Immature natural killer cell (primary cell): ENCODE measurements at regions not wholly inside any gene's neighbourhood (a gene's known extent, or its start where the extent isn't known, plus 50 kb on each side); places are given as distances from the start of the nearest gene placed in this dataset.
A peak's percentile ranks its signal among the peaks of the same experiment; 100 is the strongest.

Experiments
- DNase-seq, 3 donors: peaks; one replicate each; pipeline ENCODE4 v3.0.0; 2022; ENCODE audit warnings: mixed read lengths in 1 of 3
- H3K27ac Mint-ChIP-seq, 6 donors: one replicate each; pipeline ENCODE4 v1.8.0; 2020; ENCODE audit warnings: mixed read lengths in 6 of 6, mild to moderate bottlenecking in 5 of 6, inconsistent platforms in 4 of 6, moderate library complexity in 3 of 6
- H3K27me3 Mint-ChIP-seq, 3 donors: one replicate each; pipeline ENCODE4 v1.8.0; 2020 to 2021; ENCODE audit warnings: low read depth in 3 of 3, mild to moderate bottlenecking in 3 of 3, mixed read lengths in 3 of 3, moderate library complexity in 3 of 3, inconsistent platforms in 1 of 3
- H3K36me3 Mint-ChIP-seq, 3 donors: one replicate each; pipeline ENCODE4 v1.8.0; 2020; ENCODE audit warnings: mixed read lengths in 3 of 3, inconsistent platforms in 2 of 3, mild to moderate bottlenecking in 2 of 3
- H3K4me1 Mint-ChIP-seq, 2 donors: one replicate each; pipeline ENCODE4 v1.8.0; 2020; ENCODE audit warnings: inconsistent platforms in 2 of 2, mild to moderate bottlenecking in 2 of 2, mixed read lengths in 2 of 2, moderate library complexity in 1 of 2
- H3K4me3 Mint-ChIP-seq, 5 donors: one replicate each; pipeline ENCODE4 v1.8.0; 2020; ENCODE audit warnings: mild to moderate bottlenecking in 5 of 5, mixed read lengths in 5 of 5, inconsistent platforms in 3 of 5, moderate library complexity in 3 of 5
- H3K9me3 Mint-ChIP-seq, 6 donors: one replicate each; pipeline ENCODE4 v1.8.0; 2020; ENCODE audit warnings: mild to moderate bottlenecking in 6 of 6, mixed read lengths in 6 of 6, inconsistent platforms in 4 of 6, moderate library complexity in 3 of 6

DNA sequence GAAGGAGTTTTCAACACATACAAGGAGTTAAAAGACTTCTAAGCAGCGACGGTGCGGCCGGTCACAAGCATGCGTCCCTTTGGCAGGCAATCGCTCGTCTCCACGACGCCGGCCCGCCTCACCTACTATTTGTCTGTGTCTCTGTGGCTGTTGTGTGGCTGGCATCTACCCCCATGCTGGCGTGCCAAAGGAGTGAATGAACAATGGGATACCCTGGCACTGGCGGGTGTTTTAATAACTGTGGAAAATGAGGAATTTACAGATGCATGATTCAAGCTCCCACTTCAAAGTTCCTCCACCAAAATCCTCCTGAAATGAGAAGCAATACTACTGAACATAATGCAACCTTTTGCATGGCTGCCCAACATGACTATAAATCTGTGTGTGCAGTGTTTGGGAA lies 176.6 kb downstream of the KLF5 start:
- Mint-ChIP-seq H3K4me1 (peaks cover 16 to 20% of the 10 kb centered on the region in 2 donors), H3K27ac (no peak overlapping the region), H3K9me3 (peaks cover 0 to 2% (median 0%) of the 10 kb centered on the region in 6 donors), H3K4me3 (no peak overlapping the region), H3K27me3 (peaks cover 2 to 6% (median 2%) of the 10 kb centered on the region in 3 donors), H3K36me3 (no peaks in the 10 kb centered on the region)
- DNase-seq = no peak

- peaks cover 37 to 52% of the 10 kb centered on the region in 2 donors for H3K4me1 Mint-ChIP-seq
- H3K4me3 Mint-ChIP-seq = peak overlapping the region in 1 of 5 donors; percentile 36
Observed at GRCh38 chr13:73231471-73231870, 172.7 kb downstream of the KLF5 start.

DNA sequence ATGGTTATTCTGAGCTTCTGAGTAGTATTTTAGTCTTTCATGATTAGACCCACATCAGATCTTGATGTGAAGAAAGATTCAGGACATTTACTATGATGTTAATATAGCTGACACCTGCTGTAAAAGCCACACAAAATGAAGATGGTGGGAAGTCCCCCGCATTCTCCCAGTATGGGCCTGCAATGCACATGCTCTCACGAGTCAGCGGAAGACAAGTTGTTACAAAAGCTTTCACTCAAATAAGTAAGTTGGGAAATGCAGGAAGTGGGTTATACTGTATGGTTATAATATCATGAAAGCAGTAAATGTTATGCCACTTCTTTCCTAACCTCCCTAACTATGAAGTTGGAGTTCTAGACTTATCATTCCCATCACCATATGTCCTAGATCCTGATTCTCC lies 171.9 kb downstream of the KLF5 start:
- Mint-ChIP-seq H3K4me1 (peaks cover 37 to 52% of the 10 kb centered on the region in 2 donors), H3K36me3 (peaks cover 0 to 6% (median 0%) of the 10 kb centered on the region in 3 donors), H3K27ac (peak overlapping the region in 2 of 6 donors; percentile 1 to 64), H3K4me3 (peak overlapping the region in 2 of 5 donors; percentile 15 to 66), H3K27me3 (peaks cover 0 to 11% (median 4%) of the 10 kb centered on the region in 3 donors), H3K9me3 (peaks cover 0 to 2% (median 0%) of the 10 kb centered on the region in 6 donors)
- DNase-seq = peak in 1 of 3 donors; percentile 9

More at GRCh38 chr13:73231471-73231870, 172.7 kb downstream of the KLF5 start:
- Mint-ChIP-seq H3K27me3 (peaks cover 0 to 11% (median 4%) of the 10 kb centered on the region in 3 donors), H3K36me3 (peaks cover 0 to 6% (median 0%) of the 10 kb centered on the region in 3 donors), H3K9me3 (peaks cover 0 to 2% (median 0%) of the 10 kb centered on the region in 6 donors), H3K27ac (no peak overlapping the region)
- DNase-seq = no peak

DNA sequence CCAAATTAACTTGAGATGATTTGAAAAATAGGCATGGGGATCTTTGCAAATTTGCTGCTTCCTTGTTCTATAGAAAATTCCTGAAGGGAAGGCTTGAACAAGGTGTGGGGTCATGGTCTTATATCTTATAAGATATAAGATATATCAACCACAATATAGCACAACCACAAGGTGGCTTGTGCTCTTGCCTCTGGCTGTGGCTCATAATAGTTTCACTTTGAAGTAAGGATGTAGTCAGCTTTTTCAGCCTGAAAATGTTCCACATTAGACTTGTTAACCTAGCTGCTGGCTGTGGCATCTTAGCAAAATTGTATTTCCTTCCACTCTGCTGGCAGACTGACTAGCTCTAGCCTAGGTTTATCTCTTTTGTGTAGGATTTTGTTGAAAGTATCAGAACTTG lies 169.7 kb downstream of the KLF5 start:
- DNase-seq = peak; percentile 27 to 44 (median 39)
- peaks cover 0 to 8% (median 2%) of the 10 kb centered on the region in 3 donors for H3K27me3 Mint-ChIP-seq
- H3K36me3 Mint-ChIP-seq = peaks cover 0 to 6% (median 0%) of the 10 kb centered on the region in 3 donors
- H3K4me1 Mint-ChIP-seq = peaks cover 37 to 52% of the 10 kb centered on the region in 2 donors
- no peaks in the 10 kb centered on the region for H3K9me3 Mint-ChIP-seq
- H3K27ac Mint-ChIP-seq = peak overlapping the region in 2 of 6 donors; percentile 4 to 49
- H3K4me3 Mint-ChIP-seq = peak overlapping the region in 2 of 5 donors; percentile 14 to 71

- DNase-seq = no peak
- peaks cover 31 to 37% of the 10 kb centered on the region in 2 donors for H3K4me1 Mint-ChIP-seq
- no peaks in the 10 kb centered on the region for H3K9me3 Mint-ChIP-seq
- H3K27ac Mint-ChIP-seq = no peak overlapping the region
- H3K4me3 Mint-ChIP-seq = no peak overlapping the region
- peaks cover 0 to 6% (median 0%) of the 10 kb centered on the region in 3 donors for H3K36me3 Mint-ChIP-seq
- H3K27me3 Mint-ChIP-seq = peaks cover 0 to 8% (median 2%) of the 10 kb centered on the region in 3 donors
Observed at GRCh38 chr13:73225990-73226389, 167.2 kb downstream of the KLF5 start.

GRCh38 chr13:73224703-73225102 lies 165.9 kb downstream of the KLF5 start:
- no peak overlapping the region for H3K4me3 Mint-ChIP-seq
- H3K9me3 Mint-ChIP-seq = no peaks in the 10 kb centered on the region
- H3K4me1 Mint-ChIP-seq = peaks cover 22 to 25% of the 10 kb centered on the region in 2 donors
- no peak overlapping the region for H3K27ac Mint-ChIP-seq
- peaks cover 0 to 6% (median 0%) of the 10 kb centered on the region in 3 donors for H3K36me3 Mint-ChIP-seq
- DNase-seq = no peak
- peaks cover under 1 to 7% (median 2%) of the 10 kb centered on the region in 3 donors for H3K27me3 Mint-ChIP-seq

DNA sequence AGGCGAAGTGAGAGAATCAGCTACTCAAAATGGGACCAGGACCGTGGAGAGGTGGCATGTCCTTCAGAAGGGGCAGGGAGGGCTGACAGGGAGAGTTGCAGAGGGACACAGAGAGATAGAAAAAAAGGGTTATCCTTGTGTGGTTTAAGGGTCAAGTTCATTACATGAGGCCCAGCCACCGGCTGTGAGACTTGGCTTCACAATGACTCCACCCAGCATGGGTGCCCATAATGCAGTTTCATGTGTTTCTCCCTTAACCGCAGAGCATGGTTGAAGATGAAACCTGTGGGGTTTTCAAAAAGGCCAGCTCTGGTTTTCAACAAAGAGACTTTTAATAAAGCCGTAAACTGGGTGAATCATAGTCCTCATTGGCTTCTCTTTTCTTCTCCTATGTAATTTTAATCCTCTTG lies 164.6 kb downstream of the KLF5 start:
- Mint-ChIP-seq H3K27me3 (peaks cover 2 to 7% (median 3%) of the 10 kb centered on the region in 3 donors), H3K9me3 (no peaks in the 10 kb centered on the region), H3K27ac (no peak overlapping the region), H3K4me3 (peak overlapping the region in 1 of 5 donors; percentile 50), H3K36me3 (peaks cover 0 to 6% (median 0%) of the 10 kb centered on the region in 3 donors), H3K4me1 (peaks cover 9 to 11% of the 10 kb centered on the region in 2 donors)
- DNase-seq = no peak

- H3K4me3 Mint-ChIP-seq = peak overlapping the region in 1 of 5 donors; percentile 50
- peaks cover 0 to 6% (median 0%) of the 10 kb centered on the region in 3 donors for H3K36me3 Mint-ChIP-seq
- H3K9me3 Mint-ChIP-seq = no peaks in the 10 kb centered on the region
- H3K27me3 Mint-ChIP-seq = peaks cover 2 to 7% (median 6%) of the 10 kb centered on the region in 3 donors
- DNase-seq = no peak
- H3K4me1 Mint-ChIP-seq = peaks cover 5 to 6% of the 10 kb centered on the region in 2 donors
- H3K27ac Mint-ChIP-seq = no peak overlapping the region
Observed at GRCh38 chr13:73222627-73223305, 164.0 kb downstream of the KLF5 start.

- no peak overlapping the region for H3K27ac Mint-ChIP-seq
- H3K4me1 Mint-ChIP-seq = peaks cover 0 to 4% of the 10 kb centered on the region in 2 donors
- no peak for DNase-seq
- no peak overlapping the region for H3K4me3 Mint-ChIP-seq
- no peaks in the 10 kb centered on the region for H3K36me3 Mint-ChIP-seq
- no peaks in the 10 kb centered on the region for H3K9me3 Mint-ChIP-seq
- peaks cover 0 to 6% (median 0%) of the 10 kb centered on the region in 3 donors for H3K27me3 Mint-ChIP-seq
Observed at GRCh38 chr13:73220966-73221720, 162.3 kb downstream of the KLF5 start.

GRCh38 chr13:73218181-73218580 lies 159.4 kb downstream of the KLF5 start:
- Mint-ChIP-seq H3K36me3 (no peaks in the 10 kb centered on the region), H3K4me1 (peaks cover 0 to 3% of the 10 kb centered on the region in 2 donors), H3K27me3 (peaks cover 0 to 6% (median 4%) of the 10 kb centered on the region in 3 donors), H3K4me3 (no peak overlapping the region), H3K9me3 (peaks cover 0 to 2% (median 0%) of the 10 kb centered on the region in 6 donors), H3K27ac (no peak overlapping the region)
- DNase-seq = no peak

- Mint-ChIP-seq H3K27me3 (peaks cover 0 to 6% (median 6%) of the 10 kb centered on the region in 3 donors), H3K4me3 (no peak overlapping the region), H3K27ac (no peak overlapping the region), H3K4me1 (no peaks in the 10 kb centered on the region), H3K9me3 (peaks cover 0 to 2% (median 0%) of the 10 kb centered on the region in 6 donors), H3K36me3 (no peaks in the 10 kb centered on the region)
- DNase-seq = no peak
Observed at GRCh38 chr13:73216381-73216831, 157.6 kb downstream of the KLF5 start.

DNA sequence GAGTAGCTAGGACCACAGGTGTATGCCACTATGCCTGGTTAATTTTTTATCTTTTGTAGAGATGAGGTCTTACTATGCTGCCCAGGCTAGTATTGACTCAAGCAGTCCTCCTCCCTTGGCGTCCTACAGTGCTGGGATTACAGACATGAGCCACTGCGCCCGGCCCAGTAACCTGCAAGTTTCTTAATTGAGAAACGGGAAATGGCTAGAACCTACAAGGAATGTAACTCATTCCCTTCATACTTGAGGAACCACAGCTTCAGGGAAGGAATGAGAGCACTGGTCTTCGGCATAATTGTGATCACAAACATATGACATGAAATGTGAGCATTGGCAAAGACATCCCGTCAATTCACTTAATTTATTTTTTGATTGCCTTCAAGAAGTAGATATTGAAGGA lies 157.0 kb downstream of the KLF5 start:
- Mint-ChIP-seq H3K4me1 (no peaks in the 10 kb centered on the region), H3K4me3 (no peak overlapping the region), H3K27me3 (peaks cover 0 to 6% (median 6%) of the 10 kb centered on the region in 3 donors), H3K9me3 (peaks cover 0 to 2% (median 0%) of the 10 kb centered on the region in 6 donors), H3K36me3 (no peaks in the 10 kb centered on the region), H3K27ac (no peak overlapping the region)
- no peak for DNase-seq

DNA sequence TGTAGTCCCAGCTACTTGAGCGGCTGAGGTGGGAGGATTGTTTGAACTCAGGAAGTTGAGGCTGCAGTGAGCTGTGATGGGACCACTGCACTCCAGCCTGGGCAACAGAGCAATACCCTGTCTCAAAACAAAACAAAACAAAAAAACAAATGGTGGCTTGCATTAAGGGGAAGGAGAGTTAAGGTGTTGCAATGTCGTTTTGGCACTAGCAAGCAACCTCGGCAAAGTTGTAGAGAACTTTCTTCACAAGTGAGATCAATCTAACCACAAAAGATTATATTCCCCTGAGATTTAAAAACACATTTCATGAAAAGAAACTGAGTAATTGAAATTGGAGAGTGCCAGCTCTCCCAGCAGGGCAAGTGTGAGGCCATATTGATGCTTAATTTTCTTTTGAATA lies 153.7 kb downstream of the KLF5 start:
- no peaks in the 10 kb centered on the region for H3K36me3 Mint-ChIP-seq
- no peak overlapping the region for H3K27ac Mint-ChIP-seq

More for the DNA sequence above, 153.7 kb downstream of the KLF5 start:
- DNase-seq = no peak
- Mint-ChIP-seq H3K4me3 (no peak overlapping the region), H3K27me3 (peaks cover 0 to 6% (median 0%) of the 10 kb centered on the region in 3 donors), H3K4me1 (no peaks in the 10 kb centered on the region), H3K9me3 (peaks cover 0 to 2% (median 0%) of the 10 kb centered on the region in 6 donors)
